A673 (cell line): ENCODE measurements at regions not wholly inside any gene's neighbourhood (a gene's known extent, or its start where the extent isn't known, plus 50 kb on each side); places are given as distances from the start of the nearest gene placed in this dataset.

Source experiments
- BruUV-seq: library from RNA; stranded (reverse); fragments of 400-500 nt; replicated peaks from 2 replicates; lab custom pipeline; 2021; lab: Mats Ljungman, UMichigan
- CTCF ChIA-PET: fragments of 300-600 bp; sonication (Branson Sonifier 250); formaldehyde crosslinking; loops from one replicate; lab custom pipeline; 2022; ENCODE audit warnings: antibody characterized with exemption; lab: Charles Lee
- POLR2A ChIA-PET: fragments of 300-600 bp; sonication (Branson Sonifier 250); formaldehyde crosslinking; loops from one replicate; lab custom pipeline; 2022; ENCODE audit warnings: antibody characterized with exemption; ENCODE audit not compliant: low non-redundant PET; lab: Charles Lee
- DNase-seq: peaks from one replicate; pipeline ENCODE4 v3.0.0-alpha.2; 2015; ENCODE audit warnings: low spot score
- H3K27ac ChIP-seq: fragments of 200-600 bp; sonication (generic); 2 replicates; pipeline ENCODE4 v1.5.1; 2016; ENCODE audit warnings: mixed run types, low read depth, mild to moderate bottlenecking, mixed read lengths, antibody characterized with exemption, low read length; ENCODE audit not compliant: poor library complexity, severe bottlenecking
- H3K27me3 ChIP-seq: fragments of 200-600 bp; sonication (generic); replicated peaks from 2 replicates; pipeline ENCODE4 v1.6.1; 2017; ENCODE audit warnings: mixed run types, low read depth, mild to moderate bottlenecking, mixed read lengths, antibody characterized with exemption, low read length; ENCODE audit not compliant: insufficient read depth, poor library complexity
- H3K36me3 ChIP-seq: fragments of 200-600 bp; sonication (generic); 2 replicates; pipeline ENCODE4 v1.6.1; 2016; ENCODE audit warnings: mixed run types, mild to moderate bottlenecking, mixed read lengths, antibody characterized with exemption, low read length; ENCODE audit not compliant: insufficient read depth, poor library complexity, severe bottlenecking
- H3K4me1 ChIP-seq: fragments of 200-600 bp; sonication (generic); 2 replicates; pipeline ENCODE4 v1.6.1; 2017; ENCODE audit warnings: mixed run types, mild to moderate bottlenecking, mixed read lengths, antibody characterized with exemption, low read length; ENCODE audit not compliant: insufficient read depth, poor library complexity, severe bottlenecking
- H3K4me3 ChIP-seq: fragments of 200-600 bp; sonication (generic); 2 replicates; pipeline ENCODE4 v1.5.1; 2016; ENCODE audit warnings: low read depth, mixed run types, mild to moderate bottlenecking, mixed read lengths, low read length; ENCODE audit not compliant: poor library complexity, severe bottlenecking
- H3K9me3 ChIP-seq: fragments of 200-600 bp; sonication (generic); 2 replicates; pipeline ENCODE4 v1.6.1; 2016; ENCODE audit warnings: mixed run types, low read depth, mild to moderate bottlenecking, mixed read lengths, antibody characterized with exemption, low read length; ENCODE audit not compliant: poor library complexity, severe bottlenecking
- EZH2 ChIP-seq: fragments of 200-600 bp; sonication (generic); IDR thresholded peaks from 2 replicates; pipeline ENCODE4 v1.6.1; 2017; ENCODE audit warnings: borderline replicate concordance, low read depth, mild to moderate bottlenecking, mixed read lengths, antibody characterized with exemption, low read length; ENCODE audit not compliant: poor library complexity, severe bottlenecking
- intact Hi-C: fragments of 100-400 bp; cut with micrococcal nuclease; formaldehyde crosslinking; loops from one replicate; pipeline ENCODE4 v1.10.0; 2022; ENCODE audit not compliant: unreplicated experiment
- TF ChIP-seq, protein P1 (sequence below): fragments of 300-800, 200-600 bp; sonication (generic); conservative IDR thresholded peaks from 2 replicates; pipeline ENCODE4 v1.5.1; 2017; ENCODE audit warnings: low read depth, mild to moderate bottlenecking, antibody characterized with exemption, low read length, moderate library complexity, mixed read lengths

DNA sequence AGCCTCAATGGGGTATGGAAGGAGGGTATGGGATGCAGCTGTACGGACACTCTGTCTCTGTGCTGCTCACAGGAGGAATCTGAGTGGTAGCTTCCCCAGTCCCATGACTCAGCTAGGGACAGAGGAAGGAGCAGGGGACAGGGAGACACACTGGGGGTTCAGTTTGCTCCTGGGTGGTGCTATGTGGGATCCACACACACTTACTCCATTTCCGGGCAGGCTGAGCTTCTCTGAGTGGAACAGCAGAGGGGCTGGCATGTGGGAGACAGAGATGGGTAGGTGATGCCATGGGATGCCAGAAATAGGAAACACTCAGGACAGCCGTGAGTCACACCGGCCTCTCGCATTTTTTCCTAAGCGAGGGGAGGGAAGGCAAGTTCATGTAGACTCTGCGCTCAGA, 59.2 kb upstream of the KIRREL3 start:
- H3K27ac ChIP-seq = no peak overlapping the region
- peaks cover 21% of the 10 kb centered on the region for H3K27me3 ChIP-seq
- no peak for TF ChIP-seq EZH2
- TF ChIP-seq, protein P1, sequence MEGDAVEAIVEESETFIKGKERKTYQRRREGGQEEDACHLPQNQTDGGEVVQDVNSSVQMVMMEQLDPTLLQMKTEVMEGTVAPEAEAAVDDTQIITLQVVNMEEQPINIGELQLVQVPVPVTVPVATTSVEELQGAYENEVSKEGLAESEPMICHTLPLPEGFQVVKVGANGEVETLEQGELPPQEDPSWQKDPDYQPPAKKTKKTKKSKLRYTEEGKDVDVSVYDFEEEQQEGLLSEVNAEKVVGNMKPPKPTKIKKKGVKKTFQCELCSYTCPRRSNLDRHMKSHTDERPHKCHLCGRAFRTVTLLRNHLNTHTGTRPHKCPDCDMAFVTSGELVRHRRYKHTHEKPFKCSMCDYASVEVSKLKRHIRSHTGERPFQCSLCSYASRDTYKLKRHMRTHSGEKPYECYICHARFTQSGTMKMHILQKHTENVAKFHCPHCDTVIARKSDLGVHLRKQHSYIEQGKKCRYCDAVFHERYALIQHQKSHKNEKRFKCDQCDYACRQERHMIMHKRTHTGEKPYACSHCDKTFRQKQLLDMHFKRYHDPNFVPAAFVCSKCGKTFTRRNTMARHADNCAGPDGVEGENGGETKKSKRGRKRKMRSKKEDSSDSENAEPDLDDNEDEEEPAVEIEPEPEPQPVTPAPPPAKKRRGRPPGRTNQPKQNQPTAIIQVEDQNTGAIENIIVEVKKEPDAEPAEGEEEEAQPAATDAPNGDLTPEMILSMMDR = no peak
- intact Hi-C loops = no loop called here
- POLR2A ChIA-PET = no interaction called here
- no TSS peak for BruUV-seq
- H3K4me3 ChIP-seq = no peak overlapping the region
- CTCF ChIA-PET = no interaction called here
- no peaks in the 10 kb centered on the region for H3K36me3 ChIP-seq
- H3K4me1 ChIP-seq = no peaks in the 10 kb centered on the region
- no peak for DNase-seq
- H3K9me3 ChIP-seq = no peaks in the 10 kb centered on the region

DNA sequence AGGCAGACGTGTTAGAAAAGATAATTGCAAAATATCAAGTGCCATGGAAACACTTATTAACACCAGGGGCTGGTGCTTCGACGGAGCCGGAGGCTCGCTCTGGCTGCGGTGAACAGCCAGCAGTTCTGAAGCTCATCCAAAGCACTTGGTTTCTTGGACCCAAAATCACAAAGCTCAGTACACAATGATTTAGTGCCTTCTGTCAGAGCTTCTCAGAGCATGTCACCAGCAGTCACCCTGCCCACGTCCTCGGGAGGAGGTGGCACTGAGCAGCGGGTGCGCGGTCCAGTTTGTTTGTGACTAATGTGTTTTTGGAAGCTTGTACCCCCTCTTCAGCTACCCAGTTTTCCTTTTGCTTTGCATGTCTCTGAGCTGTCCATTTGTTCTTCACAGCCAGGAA, 58.7 kb upstream of the KIRREL3 start:
- POLR2A ChIA-PET = no interaction called here
- CTCF ChIA-PET = no interaction called here
- no peak overlapping the region for H3K27ac ChIP-seq

DNA sequence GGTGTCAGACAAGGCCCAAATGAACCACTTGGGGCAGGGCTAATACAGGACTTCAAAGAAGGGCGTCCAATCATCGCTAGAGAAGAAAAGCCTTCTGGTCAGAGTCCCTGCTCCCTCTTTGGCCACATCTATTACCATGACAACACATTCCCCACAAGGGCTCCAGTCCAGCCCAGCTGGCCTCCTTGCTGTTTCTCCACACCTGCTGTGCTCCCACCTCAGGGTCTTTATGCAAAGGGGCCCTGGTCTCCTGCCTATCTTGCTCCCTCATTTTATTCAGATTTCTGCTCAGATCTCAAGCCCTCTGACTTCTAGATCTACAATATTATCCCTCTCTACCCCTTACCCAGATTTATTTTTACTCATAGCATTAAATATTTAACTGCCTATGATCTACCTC, 58.0 kb upstream of the KIRREL3 start:
- Histone ChIP-seq H3K27ac (no peak overlapping the region), H3K4me3 (no peak overlapping the region), H3K36me3 (no peaks in the 10 kb centered on the region), H3K9me3 (no peaks in the 10 kb centered on the region), H3K27me3 (peaks cover 10% of the 10 kb centered on the region), H3K4me1 (no peaks in the 10 kb centered on the region)
- no TSS peak for BruUV-seq
- no peak for DNase-seq
- TF ChIP-seq EZH2 = no peak
- TF ChIP-seq, protein P1 = no peak
- POLR2A ChIA-PET = no interaction called here
- intact Hi-C loops = no loop called here
- CTCF ChIA-PET = no interaction called here

More for the DNA sequence above, 58.7 kb upstream of the KIRREL3 start:
- intact Hi-C loops = no loop called here
- no peak for TF ChIP-seq EZH2
- TF ChIP-seq, protein P1 = no peak
- H3K27me3 ChIP-seq = peaks cover 17% of the 10 kb centered on the region
- H3K4me3 ChIP-seq = no peak overlapping the region
- no peak for DNase-seq
- no peaks in the 10 kb centered on the region for H3K36me3 ChIP-seq
- no peaks in the 10 kb centered on the region for H3K4me1 ChIP-seq
- no TSS peak for BruUV-seq
- H3K9me3 ChIP-seq = no peaks in the 10 kb centered on the region
